Effector memory CD8-positive, alpha-beta T cell (primary cell): ENCODE measurements at regions not wholly inside any gene's neighbourhood (a gene's known extent, or its start where the extent isn't known, plus 50 kb on each side); places are given as distances from the start of the nearest gene placed in this dataset.

ENCODE experiments used
- ATAC-seq: fragments of 150-1000 bp; cut with Tn5 transposase; replicated peaks from 2 replicates; pipeline ENCODE4 v1.10.0; 2021; ENCODE audit warnings: mild to moderate bottlenecking, moderate library complexity
- DNase-seq, 3 experiments: peaks; one replicate each; pipeline ENCODE4 v3.0.0; 2021
- H3K27ac Mint-ChIP-seq, 2 donors: one replicate each; pipeline ENCODE4 v1.8.0; 2022; ENCODE audit warnings: mild to moderate bottlenecking in 2 of 2, mixed read lengths in 2 of 2, moderate library complexity in 2 of 2
- H3K27me3 Mint-ChIP-seq, 2 donors: one replicate each; pipeline ENCODE4 v1.8.0; 2022; ENCODE audit warnings: mixed read lengths in 2 of 2
- H3K36me3 Mint-ChIP-seq: one replicate; pipeline ENCODE4 v1.8.0; 2022; ENCODE audit warnings: mild to moderate bottlenecking, moderate library complexity, mixed read lengths; ENCODE audit not compliant: insufficient read depth
- H3K4me1 Mint-ChIP-seq, 2 donors: one replicate each; pipeline ENCODE4 v1.8.0; 2022; ENCODE audit warnings: low read depth in 2 of 2, mixed read lengths in 2 of 2
- H3K4me3 Mint-ChIP-seq, 2 donors: one replicate each; pipeline ENCODE4 v1.8.0; 2022; ENCODE audit warnings: mild to moderate bottlenecking in 2 of 2, mixed read lengths in 2 of 2, moderate library complexity in 2 of 2
- H3K9me3 Mint-ChIP-seq, 2 donors: one replicate each; pipeline ENCODE4 v1.8.0; 2022; ENCODE audit warnings: mixed read lengths in 2 of 2

DNA sequence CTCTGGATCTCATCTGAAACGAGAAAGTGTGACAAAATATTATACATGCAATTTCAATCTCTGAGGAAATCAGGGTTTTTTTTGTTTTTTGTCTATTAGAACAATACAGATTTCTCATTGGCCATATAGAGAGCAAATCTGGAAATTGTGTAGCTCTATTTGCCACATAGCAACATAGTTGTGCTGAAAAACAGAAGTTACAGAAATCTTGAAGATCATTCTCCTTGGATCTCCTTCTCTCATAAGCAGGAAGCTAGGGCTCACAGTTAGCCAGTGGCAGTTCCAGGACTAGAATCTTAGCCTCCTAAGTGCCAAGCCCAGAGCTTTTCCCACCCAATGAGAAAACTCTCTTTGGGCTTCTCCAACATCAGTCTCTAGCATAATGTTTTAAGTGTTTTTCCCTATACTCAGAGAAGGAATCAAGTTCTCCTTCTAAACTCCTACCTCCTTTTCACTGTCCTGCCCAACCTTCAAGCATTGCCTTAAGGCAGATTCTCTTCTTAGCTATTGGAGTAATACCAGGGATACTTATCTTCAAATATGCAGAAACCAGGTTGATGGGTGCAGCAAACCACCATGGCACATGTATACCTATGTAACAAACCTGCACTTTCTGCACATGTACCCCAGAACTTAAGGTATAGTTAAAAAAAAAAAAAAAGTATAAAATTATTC, 211.6 kb downstream of the ALDH8A1 start:
- Mint-ChIP-seq H3K27me3 (peaks cover 13 to 25% of the 10 kb centered on the region in 2 donors), H3K9me3 (no peaks in the 10 kb centered on the region), H3K36me3 (no peaks in the 10 kb centered on the region), H3K4me3 (no peak overlapping the region), H3K27ac (no peak overlapping the region), H3K4me1 (no peaks in the 10 kb centered on the region)
- no peak for DNase-seq
- no peak for ATAC-seq

GRCh38 chr6:134735461-134735860, 214.4 kb downstream of the ALDH8A1 start:
- Mint-ChIP-seq H3K9me3 (no peaks in the 10 kb centered on the region), H3K27ac (no peak overlapping the region), H3K4me3 (no peak overlapping the region), H3K27me3 (peaks cover 20 to 28% of the 10 kb centered on the region in 2 donors), H3K4me1 (no peaks in the 10 kb centered on the region), H3K36me3 (no peaks in the 10 kb centered on the region)
- ATAC-seq = no peak
- no peak for DNase-seq

GRCh38 chr6:134734312-134734869, 215.5 kb downstream of the ALDH8A1 start:
- H3K4me1 Mint-ChIP-seq = no peaks in the 10 kb centered on the region
- H3K27me3 Mint-ChIP-seq = peaks cover 27 to 36% of the 10 kb centered on the region in 2 donors
- no peak overlapping the region for H3K27ac Mint-ChIP-seq
- H3K4me3 Mint-ChIP-seq = no peak overlapping the region
- no peak for DNase-seq
- no peaks in the 10 kb centered on the region for H3K36me3 Mint-ChIP-seq
- H3K9me3 Mint-ChIP-seq = no peaks in the 10 kb centered on the region
- no peak for ATAC-seq

- DNase-seq = no peak
- Mint-ChIP-seq H3K9me3 (no peaks in the 10 kb centered on the region), H3K4me1 (no peaks in the 10 kb centered on the region), H3K27ac (no peak overlapping the region), H3K27me3 (peaks cover 27 to 36% of the 10 kb centered on the region in 2 donors), H3K4me3 (no peak overlapping the region), H3K36me3 (no peaks in the 10 kb centered on the region)
- ATAC-seq = no peak
Observed at GRCh38 chr6:134733801-134734200, 216.1 kb downstream of the ALDH8A1 start.

GRCh38 chr6:134732763-134733162, 217.1 kb downstream of the ALDH8A1 start:
- ATAC-seq = no peak
- no peak for DNase-seq
- Mint-ChIP-seq H3K36me3 (no peaks in the 10 kb centered on the region), H3K4me1 (no peaks in the 10 kb centered on the region), H3K9me3 (no peaks in the 10 kb centered on the region), H3K27ac (no peak overlapping the region), H3K27me3 (peaks cover 28 to 38% of the 10 kb centered on the region in 2 donors), H3K4me3 (no peak overlapping the region)

- Mint-ChIP-seq H3K4me3 (no peak overlapping the region), H3K9me3 (no peaks in the 10 kb centered on the region), H3K4me1 (no peaks in the 10 kb centered on the region), H3K27ac (no peak overlapping the region), H3K27me3 (peaks cover 36 to 43% of the 10 kb centered on the region in 2 donors), H3K36me3 (no peaks in the 10 kb centered on the region)
- no peak for DNase-seq
- ATAC-seq = no peak
Observed at GRCh38 chr6:134731615-134732014, 218.3 kb downstream of the ALDH8A1 start.

- DNase-seq = no peak
- Mint-ChIP-seq H3K4me1 (no peaks in the 10 kb centered on the region), H3K27ac (no peak overlapping the region), H3K27me3 (peaks cover 38 to 49% of the 10 kb centered on the region in 2 donors), H3K9me3 (no peaks in the 10 kb centered on the region), H3K4me3 (no peak overlapping the region), H3K36me3 (no peaks in the 10 kb centered on the region)
- no peak for ATAC-seq
Observed at GRCh38 chr6:134730013-134730412, 219.9 kb downstream of the ALDH8A1 start.

- H3K4me3 Mint-ChIP-seq = no peak overlapping the region
- H3K36me3 Mint-ChIP-seq = no peaks in the 10 kb centered on the region
- peaks cover 38 to 49% of the 10 kb centered on the region in 2 donors for H3K27me3 Mint-ChIP-seq
- DNase-seq = no peak
- no peaks in the 10 kb centered on the region for H3K4me1 Mint-ChIP-seq
- no peaks in the 10 kb centered on the region for H3K9me3 Mint-ChIP-seq
- ATAC-seq = no peak
- no peak overlapping the region for H3K27ac Mint-ChIP-seq
Observed at GRCh38 chr6:134729561-134729960, 220.3 kb downstream of the ALDH8A1 start.

GRCh38 chr6:134727081-134727480, 222.8 kb downstream of the ALDH8A1 start:
- no peaks in the 10 kb centered on the region for H3K36me3 Mint-ChIP-seq
- H3K27ac Mint-ChIP-seq = no peak overlapping the region
- H3K4me1 Mint-ChIP-seq = no peaks in the 10 kb centered on the region
- H3K4me3 Mint-ChIP-seq = no peak overlapping the region
- H3K27me3 Mint-ChIP-seq = peaks cover 44 to 49% of the 10 kb centered on the region in 2 donors
- DNase-seq (no peak), ATAC-seq (no peak)
- H3K9me3 Mint-ChIP-seq = no peaks in the 10 kb centered on the region

DNA sequence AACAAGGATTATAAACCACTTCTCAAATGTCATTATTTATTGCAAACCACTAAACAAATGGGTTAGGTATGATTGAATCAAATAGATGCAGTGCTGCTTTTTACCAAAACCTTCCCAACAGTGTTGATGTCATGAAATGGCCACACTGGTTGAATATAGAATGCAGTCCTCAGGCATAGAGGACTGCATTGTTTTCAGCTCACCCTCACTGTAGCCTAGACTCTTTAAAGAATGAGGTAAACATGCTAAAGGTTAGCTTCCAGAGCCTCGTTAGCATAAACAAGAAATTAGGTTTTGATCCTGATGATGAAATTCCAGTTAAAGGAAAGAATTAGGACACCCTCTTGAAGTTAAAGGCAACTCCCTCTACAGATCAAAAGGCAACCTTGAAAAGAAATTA, 224.3 kb downstream of the ALDH8A1 start:
- H3K4me3 Mint-ChIP-seq = no peak overlapping the region

DNA sequence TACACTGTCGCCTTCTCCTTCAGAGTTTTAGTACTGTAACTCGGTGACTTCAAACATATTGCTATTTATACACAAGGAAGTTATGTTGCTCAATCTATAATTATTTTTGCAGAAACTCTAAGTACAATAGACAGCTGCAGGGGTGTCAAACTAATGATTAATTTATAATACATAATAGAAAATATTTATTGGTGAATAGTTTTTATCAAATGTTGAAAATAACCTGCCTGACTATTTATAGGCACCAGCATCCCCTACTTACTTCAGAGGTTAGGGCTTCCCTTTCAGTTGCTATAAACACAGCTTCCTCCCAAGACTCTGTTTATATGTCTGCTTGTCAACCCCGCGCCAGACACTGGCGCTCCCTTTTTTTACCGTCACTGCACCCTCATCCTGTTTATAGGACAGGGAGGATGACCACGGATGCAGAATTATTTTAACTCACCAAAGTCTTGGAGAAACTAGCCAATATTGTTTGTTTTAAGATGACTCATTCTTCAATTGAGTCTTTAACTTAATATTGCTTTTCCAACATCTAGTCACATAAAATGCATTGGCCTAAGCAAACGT, 225.0 kb downstream of the ALDH8A1 start:
- H3K4me1 Mint-ChIP-seq = no peaks in the 10 kb centered on the region
- ATAC-seq = no peak
- no peak overlapping the region for H3K27ac Mint-ChIP-seq
- no peak overlapping the region for H3K4me3 Mint-ChIP-seq
- peaks cover 26 to 31% of the 10 kb centered on the region in 2 donors for H3K27me3 Mint-ChIP-seq
- no peaks in the 10 kb centered on the region for H3K36me3 Mint-ChIP-seq
- no peak for DNase-seq
- no peaks in the 10 kb centered on the region for H3K9me3 Mint-ChIP-seq

More for the DNA sequence above, 224.3 kb downstream of the ALDH8A1 start:
- no peak overlapping the region for H3K27ac Mint-ChIP-seq
- H3K4me1 Mint-ChIP-seq = no peaks in the 10 kb centered on the region
- no peak for ATAC-seq
- H3K36me3 Mint-ChIP-seq = no peaks in the 10 kb centered on the region
- no peaks in the 10 kb centered on the region for H3K9me3 Mint-ChIP-seq
- H3K27me3 Mint-ChIP-seq = peaks cover 34% of the 10 kb centered on the region in 2 donors
- no peak for DNase-seq

- ATAC-seq (no peak), DNase-seq (no peak)
- peaks cover 23 to 27% of the 10 kb centered on the region in 2 donors for H3K27me3 Mint-ChIP-seq
- H3K4me3 Mint-ChIP-seq = no peak overlapping the region
- H3K27ac Mint-ChIP-seq = no peak overlapping the region
- no peaks in the 10 kb centered on the region for H3K4me1 Mint-ChIP-seq
- no peaks in the 10 kb centered on the region for H3K9me3 Mint-ChIP-seq
- H3K36me3 Mint-ChIP-seq = no peaks in the 10 kb centered on the region
Observed at GRCh38 chr6:134723081-134723871, 226.6 kb downstream of the ALDH8A1 start.

DNA sequence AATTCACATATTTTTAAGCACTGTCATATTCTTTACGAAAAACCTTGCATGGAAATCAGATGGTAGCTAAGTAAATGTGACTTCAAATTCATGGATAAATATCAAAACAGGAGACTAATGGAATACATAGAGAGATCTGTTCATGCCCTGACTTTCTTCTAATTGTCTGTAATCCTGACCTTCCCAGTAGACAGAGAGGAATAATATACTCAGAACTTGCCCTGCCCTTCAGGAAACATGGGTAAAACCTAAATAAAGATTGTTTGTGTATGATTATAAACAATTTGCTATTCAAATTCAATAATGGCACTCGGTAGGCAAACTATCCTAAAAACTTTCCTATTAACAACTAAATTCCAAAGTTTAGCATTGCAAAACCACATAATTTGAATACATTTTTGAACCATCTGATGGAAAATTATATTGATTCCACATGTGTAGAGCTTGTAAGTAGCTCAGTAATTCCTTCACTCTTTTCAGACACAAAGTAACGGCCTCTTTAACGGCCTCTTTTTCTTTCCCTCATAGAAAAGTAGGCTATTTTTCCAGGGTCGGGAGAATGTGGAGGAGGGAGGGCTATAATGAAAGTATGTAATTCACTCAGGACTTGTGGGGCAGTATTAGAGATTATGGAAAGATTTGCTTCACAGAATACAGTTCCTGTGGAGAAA, 227.6 kb downstream of the ALDH8A1 start:
- no peak overlapping the region for H3K27ac Mint-ChIP-seq
- no peak overlapping the region for H3K4me3 Mint-ChIP-seq
- no peak for ATAC-seq
- H3K4me1 Mint-ChIP-seq = no peaks in the 10 kb centered on the region
- H3K27me3 Mint-ChIP-seq = peaks cover 17 to 23% of the 10 kb centered on the region in 2 donors
- H3K9me3 Mint-ChIP-seq = no peaks in the 10 kb centered on the region
- H3K36me3 Mint-ChIP-seq = no peaks in the 10 kb centered on the region
- no peak for DNase-seq
